Transverse colon (tissue), 4 donors: ENCODE measurements at regions not wholly inside any gene's neighbourhood (a gene's known extent, or its start where the extent isn't known, plus 50 kb on each side); places are given as distances from the start of the nearest gene placed in this dataset.

Source experiments
- DNase-seq: peaks from one replicate; pipeline ENCODE4 v3.0.0-alpha.2; 2019
- H3K27ac ChIP-seq, 4 donors: fragments of 200-600 bp; sonication (generic); 2 replicates each; pipeline ENCODE4 v1.5.1; 2016 to 2018; ENCODE audit warnings: inconsistent platforms in 4 of 4
- H3K27me3 ChIP-seq: fragments of 200-600 bp; sonication (generic); 2 replicates; pipeline ENCODE4 v1.5.1; 2017; ENCODE audit warnings: inconsistent platforms
- H3K36me3 ChIP-seq, 4 donors: fragments of 200-600 bp; sonication (generic); 2 replicates each; pipeline ENCODE4 v1.5.1; 2017 to 2019; ENCODE audit warnings: inconsistent platforms in 4 of 4
- H3K4me1 ChIP-seq, 4 donors: fragments of 200-600 bp; sonication (generic); 2 replicates each; pipeline ENCODE4 v1.5.1; 2017 to 2020; ENCODE audit warnings: inconsistent platforms in 4 of 4
- H3K4me3 ChIP-seq, 4 donors: fragments of 200-600 bp; sonication (generic); 1 replicate in 1 of 4; 2 replicates in 3 of 4; pipeline versions ENCODE4 v1.5.1 to v1.6.1; 2017 to 2019; ENCODE audit warnings: inconsistent platforms in 4 of 4
- H3K9me3 ChIP-seq, 2 donors: fragments of 200-600 bp; sonication (generic); 2 replicates each; pipeline ENCODE4 v1.5.1; 2017 to 2019; ENCODE audit warnings: inconsistent platforms in 2 of 2
- EP300 ChIP-seq: sonication (generic); formaldehyde crosslinking; IDR thresholded peaks from one replicate; pipeline ENCODE4 v1.6.1; 2017; ENCODE audit warnings: antibody characterized with exemption, low read depth
- POLR2A ChIP-seq: fragments of 450-650 bp; IDR thresholded peaks from one replicate; pipeline ENCODE4 v1.6.1; 2016; ENCODE audit warnings: antibody characterized with exemption, mild to moderate bottlenecking, moderate library complexity
- POLR2AphosphoS5 ChIP-seq, 3 donors: sonication (generic); formaldehyde crosslinking; IDR thresholded peaks; one replicate each; pipeline ENCODE4 v1.6.1; 2016; ENCODE audit warnings: antibody characterized with exemption in 3 of 3
- WGBS, 2 donors: methylation state at CpG; one replicate each; pipeline ENCODE4 v1.1.5; 2018; ENCODE audit warnings: low coverage in 1 of 2; 5-methylcytosine and 5-hydroxymethylcytosine counted together
- in situ Hi-C, 4 donors: fragments of 200-750 bp; cut with MboI; loops; one replicate each; pipeline versions ENCODE4 v1.15.0 to v1.15.1; 2017; ENCODE audit warnings: low sequenced_read_pairs in 3 of 4, low pct_ligation_motif_present in 1 of 4, low pct_unique_long_range_greater_than_20kb in 1 of 4
- intact Hi-C: fragments of 100-400 bp; cut with DNase I; formaldehyde crosslinking; loops from one replicate; pipeline ENCODE4 v1.15.1; 2023; ENCODE audit warnings: low total_unique reads
- TF ChIP-seq, protein P1 (sequence below), 5 experiments: fragments of 200-600 bp in 3 of 5; fragments of 450-650 bp in 2 of 5; sonication (generic) in 3 of 5; IDR thresholded peaks; 1 replicate in 2 of 5; 2 replicates in 3 of 5; pipeline ENCODE4 v1.5.1; 2016 to 2017; ENCODE audit warnings: antibody characterized with exemption in 5 of 5, inconsistent platforms in 3 of 5, mild to moderate bottlenecking in 2 of 5, moderate library complexity in 1 of 5

DNA sequence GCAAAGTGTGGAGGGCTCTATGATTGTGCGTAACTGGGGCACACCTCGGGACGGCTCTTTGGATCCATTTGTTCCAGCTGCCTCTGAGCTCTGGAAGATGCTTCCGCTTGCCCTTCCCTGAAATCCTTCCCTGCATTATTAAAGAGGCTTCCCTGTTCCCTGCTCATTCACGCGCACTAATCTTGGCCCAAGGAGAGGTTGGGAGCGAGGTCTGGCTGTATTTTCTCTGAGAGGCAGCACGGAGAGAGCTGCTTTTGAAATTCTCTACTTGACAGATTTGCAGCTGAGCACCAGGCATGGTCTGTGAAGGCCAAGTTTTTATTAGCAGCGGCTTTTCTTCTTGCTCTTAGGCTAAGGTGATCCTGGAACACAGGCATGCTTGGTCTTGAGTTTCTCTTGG is 94.8 kb upstream of the NTM start:
- no peak for DNase-seq
- no peak for TF ChIP-seq POLR2AphosphoS5 (IDR thresholded peaks at IDR 0.05)
- TF ChIP-seq, protein P1, sequence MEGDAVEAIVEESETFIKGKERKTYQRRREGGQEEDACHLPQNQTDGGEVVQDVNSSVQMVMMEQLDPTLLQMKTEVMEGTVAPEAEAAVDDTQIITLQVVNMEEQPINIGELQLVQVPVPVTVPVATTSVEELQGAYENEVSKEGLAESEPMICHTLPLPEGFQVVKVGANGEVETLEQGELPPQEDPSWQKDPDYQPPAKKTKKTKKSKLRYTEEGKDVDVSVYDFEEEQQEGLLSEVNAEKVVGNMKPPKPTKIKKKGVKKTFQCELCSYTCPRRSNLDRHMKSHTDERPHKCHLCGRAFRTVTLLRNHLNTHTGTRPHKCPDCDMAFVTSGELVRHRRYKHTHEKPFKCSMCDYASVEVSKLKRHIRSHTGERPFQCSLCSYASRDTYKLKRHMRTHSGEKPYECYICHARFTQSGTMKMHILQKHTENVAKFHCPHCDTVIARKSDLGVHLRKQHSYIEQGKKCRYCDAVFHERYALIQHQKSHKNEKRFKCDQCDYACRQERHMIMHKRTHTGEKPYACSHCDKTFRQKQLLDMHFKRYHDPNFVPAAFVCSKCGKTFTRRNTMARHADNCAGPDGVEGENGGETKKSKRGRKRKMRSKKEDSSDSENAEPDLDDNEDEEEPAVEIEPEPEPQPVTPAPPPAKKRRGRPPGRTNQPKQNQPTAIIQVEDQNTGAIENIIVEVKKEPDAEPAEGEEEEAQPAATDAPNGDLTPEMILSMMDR (IDR thresholded peaks at IDR 0.05) = no peak
- H3K27me3 ChIP-seq = no peaks in the 10 kb centered on the region
- no peak overlapping the region for H3K27ac ChIP-seq
- H3K4me1 ChIP-seq = no peaks in the 10 kb centered on the region
- H3K4me3 ChIP-seq = no peak overlapping the region
- no peaks in the 10 kb centered on the region for H3K36me3 ChIP-seq
- intact Hi-C loops = no loop called here
- 62 to 75% methylated on average over 3 to 9 of the region's 9 CpGs for WGBS, 2 donors
- no peaks in the 10 kb centered on the region for H3K9me3 ChIP-seq
- in situ Hi-C loops = no loop called here

DNA sequence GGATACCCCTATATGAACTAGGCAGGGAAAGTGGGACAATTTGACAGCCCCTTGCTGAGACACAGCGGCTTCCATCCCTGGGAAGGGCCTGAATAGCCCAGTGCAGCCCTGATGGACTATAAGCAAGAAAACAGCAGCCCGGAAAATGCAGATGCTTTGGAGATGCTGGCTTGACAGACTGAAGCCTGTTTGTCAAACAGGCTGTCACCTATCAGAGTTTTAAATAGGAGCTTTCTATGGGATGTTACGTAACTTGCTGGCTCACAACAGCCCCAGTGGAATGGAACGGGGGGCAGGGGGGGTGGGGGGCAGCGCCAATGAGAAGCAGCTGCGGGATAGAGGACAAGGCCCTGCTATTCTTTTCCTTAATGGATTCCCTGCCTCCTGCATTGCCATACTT is 91.9 kb upstream of the NTM start:
- in situ Hi-C loops = no loop called here
- Histone ChIP-seq H3K36me3 (no peaks in the 10 kb centered on the region), H3K4me1 (no peaks in the 10 kb centered on the region), H3K27me3 (no peaks in the 10 kb centered on the region), H3K4me3 (no peak overlapping the region), H3K9me3 (no peaks in the 10 kb centered on the region), H3K27ac (no peak overlapping the region)
- TF ChIP-seq POLR2A (no peak), EP300 (no peak), POLR2AphosphoS5 (IDR thresholded peaks at IDR 0.05) (no peak)
- TF ChIP-seq, protein P1 (IDR thresholded peaks at IDR 0.05) = no peak
- WGBS, 2 donors = 67% methylated on average over 6 of the region's 6 CpGs; no CpG with 5 or more reads in 1 of the 2 donors
- intact Hi-C loops = no loop called here
- no peak for DNase-seq

DNA sequence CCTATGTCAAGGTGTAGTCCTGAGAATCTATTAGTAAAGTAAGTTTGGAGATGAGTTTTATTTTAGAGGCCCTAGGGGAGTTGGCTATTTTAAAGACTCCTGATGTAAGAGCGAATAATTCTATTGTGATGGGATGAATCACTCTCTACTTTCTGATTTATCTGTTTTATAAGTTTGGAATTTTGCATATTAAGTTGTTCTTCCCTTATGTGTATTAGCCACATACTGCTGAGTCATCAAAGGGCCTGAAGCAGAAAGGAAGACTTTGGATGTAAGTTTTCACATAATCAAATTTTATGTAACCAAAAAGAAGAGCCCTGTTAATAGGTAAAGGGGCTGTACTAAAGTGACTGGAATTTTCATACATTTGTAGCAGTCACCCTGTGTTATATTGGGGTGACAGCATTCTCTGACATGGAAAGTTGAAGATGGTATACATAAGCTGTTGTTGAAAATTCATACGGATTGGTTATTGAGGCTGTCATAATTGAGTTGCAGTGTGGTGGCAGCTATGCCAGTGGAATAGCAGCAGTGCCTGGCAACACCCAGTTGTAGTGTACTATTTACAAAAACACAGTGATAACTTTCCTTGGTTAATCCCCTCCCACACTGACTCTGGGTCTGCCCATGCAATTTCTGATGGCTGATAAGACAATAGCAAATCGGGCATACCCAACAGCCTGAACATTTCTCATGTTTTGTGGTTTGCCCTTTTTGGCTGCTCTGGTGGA is 90.6 kb upstream of the NTM start:
- Histone ChIP-seq H3K27ac (no peak overlapping the region), H3K27me3 (no peaks in the 10 kb centered on the region), H3K9me3 (no peaks in the 10 kb centered on the region), H3K4me1 (no peaks in the 10 kb centered on the region), H3K36me3 (no peaks in the 10 kb centered on the region), H3K4me3 (no peak overlapping the region)
- intact Hi-C loops (no loop called here), in situ Hi-C loops (no loop called here)
- no peak for DNase-seq
- 89 to 100% methylated on average over 1 to 3 of the region's 3 CpGs for WGBS, 2 donors
- no peak for TF ChIP-seq POLR2AphosphoS5 (IDR thresholded peaks at IDR 0.05)
- no peak for TF ChIP-seq EP300
- TF ChIP-seq, protein P1 (IDR thresholded peaks at IDR 0.05) = no peak
- no peak for TF ChIP-seq POLR2A

DNA sequence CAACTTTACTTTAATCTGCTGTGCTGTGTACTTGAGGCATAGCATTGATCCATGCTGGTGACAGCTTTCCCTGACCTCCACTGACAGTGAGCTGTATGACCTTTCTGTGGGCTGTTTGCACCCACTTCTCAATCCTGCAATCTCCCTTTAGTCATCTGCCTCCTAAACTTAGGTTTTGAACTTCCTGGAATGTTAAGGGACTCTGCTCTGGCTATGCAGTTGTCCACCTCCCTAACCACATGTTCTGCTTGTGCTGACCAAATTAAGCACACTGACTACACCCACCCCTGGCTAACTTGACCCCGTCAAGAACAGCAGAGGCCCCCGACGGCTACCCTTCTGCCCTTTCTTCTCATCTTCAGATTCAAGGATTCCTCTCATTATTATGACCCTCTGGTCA is 89.1 kb upstream of the NTM start:
- Histone ChIP-seq H3K9me3 (no peaks in the 10 kb centered on the region), H3K27ac (no peak overlapping the region), H3K27me3 (no peaks in the 10 kb centered on the region), H3K36me3 (no peaks in the 10 kb centered on the region), H3K4me1 (no peaks in the 10 kb centered on the region), H3K4me3 (no peak overlapping the region)
- TF ChIP-seq POLR2A = no peak
- TF ChIP-seq, protein P1 (IDR thresholded peaks at IDR 0.05) = no peak
- no peak for TF ChIP-seq EP300
- no peak for TF ChIP-seq POLR2AphosphoS5 (IDR thresholded peaks at IDR 0.05)
- DNase-seq = no peak
- in situ Hi-C loops = no loop called here
- intact Hi-C loops = no loop called here
- WGBS, 2 donors = 86% methylated on average over 3 of the region's 3 CpGs
